ENCODE measurements at regions not wholly inside any gene's neighbourhood (a gene's known extent, or its start where the extent isn't known, plus 50 kb on each side); places are given as distances from the start of the nearest gene placed in this dataset.

GRCh38 chr1:233448109-233448689 is 120.7 kb downstream of the MAP3K21 start:
- TF ChIP-seq EZH2 (IDR thresholded peaks at IDR 0.05; ENCODE audit: borderline replicate concordance, insufficient read depth, low read depth, low read length, poor library complexity, severe bottlenecking): no peak
- TF ChIP-seq CTCF (IDR thresholded peaks at IDR 0.05): no peak
